Hepatocyte (in vitro differentiated cells): ENCODE measurements at regions not wholly inside any gene's neighbourhood (a gene's known extent, or its start where the extent isn't known, plus 50 kb on each side); places are given as distances from the start of the nearest gene placed in this dataset.

Experiments
- DNase-seq: peaks from one replicate; pipeline ENCODE4 v3.0.0-alpha.2; 2016; ENCODE audit warnings: low spot score
- H2AFZ ChIP-seq: fragments of 200-600 bp; sonication (generic); 2 replicates; pipeline ENCODE4 v1.6.0; 2016; ENCODE audit warnings: antibody characterized with exemption, mild to moderate bottlenecking
- H3K27ac ChIP-seq: fragments of 200-600 bp; sonication (generic); 2 replicates; pipeline ENCODE4 v1.5.1; 2016; ENCODE audit warnings: mild to moderate bottlenecking
- H3K27me3 ChIP-seq: fragments of 200-600 bp; sonication (generic); 2 replicates; pipeline ENCODE4 v1.6.1; 2016
- H3K36me3 ChIP-seq: fragments of 200-600 bp; sonication (generic); replicated peaks from 2 replicates; pipeline ENCODE4 v1.5.1; 2016; ENCODE audit warnings: low read depth; ENCODE audit not compliant: insufficient read depth
- H3K4me1 ChIP-seq: fragments of 200-600 bp; sonication (generic); 2 replicates; pipeline ENCODE4 v1.5.1; 2016; ENCODE audit warnings: mild to moderate bottlenecking, moderate library complexity; ENCODE audit not compliant: insufficient read depth
- H3K4me2 ChIP-seq: fragments of 200-600 bp; sonication (generic); 2 replicates; pipeline ENCODE4 v1.6.0; 2016
- H3K4me3 ChIP-seq: fragments of 200-600 bp; sonication (generic); 2 replicates; pipeline ENCODE4 v1.5.1; 2016; ENCODE audit warnings: mild to moderate bottlenecking
- H3K79me2 ChIP-seq: fragments of 200-600 bp; sonication (generic); 2 replicates; pipeline ENCODE4 v1.6.0; 2017; ENCODE audit warnings: mild to moderate bottlenecking
- H3K9me2 ChIP-seq: fragments of 200-600 bp; sonication (generic); replicated peaks from 2 replicates; pipeline ENCODE4 v1.6.0; 2017; ENCODE audit warnings: mild to moderate bottlenecking; ENCODE audit not compliant: insufficient read depth
- H3K9me3 ChIP-seq: fragments of 200-600 bp; sonication (generic); 2 replicates; pipeline ENCODE4 v1.5.1; 2016; ENCODE audit warnings: low read depth, mild to moderate bottlenecking
- H4K20me1 ChIP-seq: fragments of 200-600 bp; sonication (generic); 2 replicates; pipeline ENCODE4 v1.6.0; 2016; ENCODE audit warnings: mild to moderate bottlenecking; ENCODE audit not compliant: insufficient read depth, poor library complexity, severe bottlenecking
- EZH2 ChIP-seq: fragments of 200-600 bp; sonication (generic); IDR thresholded peaks from 2 replicates; pipeline ENCODE4 v1.6.1; 2016; ENCODE audit warnings: antibody characterized with exemption, mild to moderate bottlenecking, borderline replicate concordance
- EZH2phosphoT487 ChIP-seq: fragments of 200-600 bp; sonication (generic); IDR thresholded peaks from one replicate; pipeline ENCODE4 v1.6.1; 2018; ENCODE audit warnings: antibody characterized with exemption, mild to moderate bottlenecking, low read depth, moderate library complexity; ENCODE audit not compliant: unreplicated experiment, severe bottlenecking
- WGBS: methylation state at CpG from one replicate; pipeline ENCODE4 v1.1.6; 2016; ENCODE audit warnings: low lambda C conversion rate; ENCODE audit errors: missing lambda C conversion rate; 5-methylcytosine and 5-hydroxymethylcytosine counted together
- TF ChIP-seq, protein P1 (sequence below): fragments of 200-600 bp; sonication (generic); IDR thresholded peaks from 2 replicates; pipeline ENCODE4 v1.5.1; 2016; ENCODE audit warnings: antibody characterized with exemption, mild to moderate bottlenecking; ENCODE audit not compliant: poor library complexity

GRCh38 chr2:164186591-164186990 lies 434.7 kb downstream of the GRB14 start:
- no peaks in the 10 kb centered on the region for H3K9me2 ChIP-seq
- no peak overlapping the region for H3K27ac ChIP-seq
- H3K36me3 ChIP-seq = no peaks in the 10 kb centered on the region
- no peaks in the 10 kb centered on the region for H3K9me3 ChIP-seq
- no peaks in the 10 kb centered on the region for H3K79me2 ChIP-seq
- H3K4me1 ChIP-seq = no peaks in the 10 kb centered on the region
- DNase-seq = no peak
- H4K20me1 ChIP-seq = no peaks in the 10 kb centered on the region
- H3K27me3 ChIP-seq = no peaks in the 10 kb centered on the region
- no peak overlapping the region for H3K4me3 ChIP-seq
- no peak overlapping the region for H3K4me2 ChIP-seq
- H2AFZ ChIP-seq = no peak overlapping the region
- TF ChIP-seq EZH2phosphoT487 (no peak), EZH2 (no peak)
- TF ChIP-seq, protein P1, sequence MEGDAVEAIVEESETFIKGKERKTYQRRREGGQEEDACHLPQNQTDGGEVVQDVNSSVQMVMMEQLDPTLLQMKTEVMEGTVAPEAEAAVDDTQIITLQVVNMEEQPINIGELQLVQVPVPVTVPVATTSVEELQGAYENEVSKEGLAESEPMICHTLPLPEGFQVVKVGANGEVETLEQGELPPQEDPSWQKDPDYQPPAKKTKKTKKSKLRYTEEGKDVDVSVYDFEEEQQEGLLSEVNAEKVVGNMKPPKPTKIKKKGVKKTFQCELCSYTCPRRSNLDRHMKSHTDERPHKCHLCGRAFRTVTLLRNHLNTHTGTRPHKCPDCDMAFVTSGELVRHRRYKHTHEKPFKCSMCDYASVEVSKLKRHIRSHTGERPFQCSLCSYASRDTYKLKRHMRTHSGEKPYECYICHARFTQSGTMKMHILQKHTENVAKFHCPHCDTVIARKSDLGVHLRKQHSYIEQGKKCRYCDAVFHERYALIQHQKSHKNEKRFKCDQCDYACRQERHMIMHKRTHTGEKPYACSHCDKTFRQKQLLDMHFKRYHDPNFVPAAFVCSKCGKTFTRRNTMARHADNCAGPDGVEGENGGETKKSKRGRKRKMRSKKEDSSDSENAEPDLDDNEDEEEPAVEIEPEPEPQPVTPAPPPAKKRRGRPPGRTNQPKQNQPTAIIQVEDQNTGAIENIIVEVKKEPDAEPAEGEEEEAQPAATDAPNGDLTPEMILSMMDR = no peak
- 88% methylated on average over 6 of the region's 6 CpGs for WGBS

DNA sequence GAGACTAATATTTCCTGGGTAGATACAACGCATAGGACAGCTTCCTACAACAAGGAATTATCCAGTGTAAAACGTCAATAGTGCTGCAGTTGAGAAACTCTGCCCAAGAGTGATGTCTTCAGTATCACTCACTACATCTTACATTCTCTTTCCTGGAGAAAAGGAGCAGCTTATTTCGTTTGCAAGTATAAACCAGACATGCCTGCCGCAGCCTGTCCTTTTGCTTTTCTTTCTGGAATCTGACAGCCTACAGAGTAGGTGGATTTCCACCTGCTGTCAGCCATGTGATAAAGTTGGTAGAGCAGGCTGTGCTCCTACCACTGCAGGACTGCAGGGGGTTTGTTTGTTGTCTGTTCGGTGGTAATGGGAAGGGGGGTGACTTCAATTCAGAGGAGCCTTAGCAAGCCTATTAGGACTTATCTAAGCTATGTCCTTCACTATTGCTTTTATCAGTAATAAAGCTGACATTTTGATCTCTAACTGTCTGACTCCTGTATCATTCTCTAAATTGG lies 439.1 kb downstream of the GRB14 start:
- Histone ChIP-seq H3K27me3 (no peaks in the 10 kb centered on the region), H3K9me2 (no peaks in the 10 kb centered on the region), H4K20me1 (no peaks in the 10 kb centered on the region), H2AFZ (no peak overlapping the region), H3K27ac (no peak overlapping the region), H3K4me3 (no peak overlapping the region), H3K79me2 (no peaks in the 10 kb centered on the region), H3K36me3 (no peaks in the 10 kb centered on the region), H3K4me2 (no peak overlapping the region), H3K9me3 (no peaks in the 10 kb centered on the region), H3K4me1 (no peaks in the 10 kb centered on the region)
- no peak for TF ChIP-seq EZH2phosphoT487
- TF ChIP-seq, protein P1 = no peak
- no peak for TF ChIP-seq EZH2
- no peak for DNase-seq
- WGBS = 42% methylated on average over 5 of the region's 5 CpGs

GRCh38 chr2:164178835-164179465 lies 442.3 kb downstream of the GRB14 start:
- H3K4me3 ChIP-seq = no peak overlapping the region
- no peaks in the 10 kb centered on the region for H3K27me3 ChIP-seq
- 74% methylated on average over 3 of the region's 3 CpGs for WGBS
- H4K20me1 ChIP-seq = no peaks in the 10 kb centered on the region
- H3K4me1 ChIP-seq = no peaks in the 10 kb centered on the region
- no peaks in the 10 kb centered on the region for H3K36me3 ChIP-seq
- no peaks in the 10 kb centered on the region for H3K79me2 ChIP-seq
- H3K4me2 ChIP-seq = no peak overlapping the region
- no peak overlapping the region for H2AFZ ChIP-seq
- H3K9me3 ChIP-seq = no peaks in the 10 kb centered on the region
- DNase-seq = no peak
- TF ChIP-seq EZH2phosphoT487 (no peak), EZH2 (no peak)
- TF ChIP-seq, protein P1 = no peak
- H3K9me2 ChIP-seq = no peaks in the 10 kb centered on the region
- no peak overlapping the region for H3K27ac ChIP-seq
